ENCODE measurements at regions not wholly inside any gene's neighbourhood (a gene's known extent, or its start where the extent isn't known, plus 50 kb on each side); places are given as distances from the start of the nearest gene placed in this dataset.

GRCh38 chr6:121686611-121687023 lies 251.2 kb downstream of the GJA1 start:
- SMC1A ChIA-PET (ENCODE audit: uncharacterized antibody, unreplicated experiment), result no interaction called here
- TF ChIP-seq ZBED1 (IDR thresholded peaks at IDR 0.05; ENCODE audit: borderline replicate concordance) (no peak), ZBTB40 (IDR thresholded peaks at IDR 0.05; ENCODE audit: borderline replicate concordance) (no peak), E4F1 (IDR thresholded peaks at IDR 0.05; ENCODE audit: borderline replicate concordance, partially characterized antibody) (no peak), FOXK2 (IDR thresholded peaks at IDR 0.05) (no peak), NFIC (IDR thresholded peaks at IDR 0.05; ENCODE audit: low read depth, low read length) (no peak), SMAD5 (IDR thresholded peaks at IDR 0.05; ENCODE audit: low read depth) (no peak), ETV6 (conservative IDR thresholded peaks at IDR 0.05 in 1 of 2, IDR thresholded peaks at IDR 0.05 in 1 of 2; ENCODE audit: borderline replicate concordance in 1 of 2, low read depth in 1 of 2) (no peak)
- H3K36me3 ChIP-seq (ENCODE audit: control insufficient read depth in 2 of 2, insufficient read depth in 2 of 2, low read length in 1 of 2), result no peaks in the 10 kb centered on the region
- no TSS peak for BruUV-seq (replicated peaks)
- no peak overlapping the region for H3K27ac ChIP-seq (ENCODE audit: control insufficient read depth, insufficient read depth)
- in situ Hi-C loops (cut with MboI) (no loop called here), intact Hi-C loops (cut with micrococcal nuclease; ENCODE audit: unreplicated experiment) (no loop called here)
- no peaks in the 10 kb centered on the region for H3K4me1 ChIP-seq (ENCODE audit: control insufficient read depth, insufficient read depth, low read length)
- no peak overlapping the region for H3K4me3 ChIP-seq
- DNase-seq (ENCODE audit: low read depth, low spot score) (no peak), FAIRE-seq (no peak), ATAC-seq (no peak)
- POLR2A ChIA-PET, result no interaction called here
- no peaks in the 10 kb centered on the region for H3K27me3 ChIP-seq (replicated peaks in 1 of 2; ENCODE audit: control insufficient read depth in 2 of 2, insufficient read depth in 2 of 2, low read length in 1 of 2)
- CTCF ChIA-PET, result no interaction called here
- no peak overlapping the region for H3K9ac ChIP-seq (ENCODE audit: control insufficient read depth, insufficient read depth, low read length)
- no peaks in the 10 kb centered on the region for H3K9me3 ChIP-seq (replicated peaks; ENCODE audit: control insufficient read depth, insufficient read depth, low read length)
- H2AFZ ChIP-seq (ENCODE audit: control insufficient read depth, low read depth, low read length), result no peak overlapping the region
- 59% methylated on average over 10 of the region's 29 CpGs for WGBS (ENCODE audit: insufficient coverage, insufficient replicate concordance, low lambda C conversion rate, missing lambda C conversion rate)
- H3K79me2 ChIP-seq (ENCODE audit: control insufficient read depth, insufficient read depth, low read length), result no peaks in the 10 kb centered on the region
- no peak overlapping the region for H3K4me2 ChIP-seq (ENCODE audit: control insufficient read depth, insufficient read depth)
- RAD21 ChIA-PET (ENCODE audit: unreplicated experiment), result no interaction called here
- no peaks in the 10 kb centered on the region for H4K20me1 ChIP-seq (ENCODE audit: control insufficient read depth, insufficient read depth)

All from GM12878 (cell line).